ENCODE measurements at regions not wholly inside any gene's neighbourhood (a gene's known extent, or its start where the extent isn't known, plus 50 kb on each side); places are given as distances from the start of the nearest gene placed in this dataset.

GRCh38 chrX:88584283-88584682 lies 162.7 kb upstream of the CPXCR1 start:
- Histone ChIP-seq H3K9ac (ENCODE audit: insufficient read depth in 1 of 2, low read depth in 2 of 2, low read length in 2 of 2) (no peak overlapping the region), H3K79me2 (ENCODE audit: control insufficient read depth, insufficient read depth, low read length) (no peaks in the 10 kb centered on the region), H4K20me1 (replicated peaks; ENCODE audit: control insufficient read depth, insufficient read depth, low read length) (no peaks in the 10 kb centered on the region), H3K9me3 (replicated peaks; ENCODE audit: control insufficient read depth, insufficient read depth, low read depth, low read length) (0 out of 2 replicates have a peak, but pooled peaks cover 2% of the 10 kb centered on the region), H3K36me3 (ENCODE audit: control insufficient read depth, insufficient read depth, low read length) (no peaks in the 10 kb centered on the region), H3K27me3 (ENCODE audit: control insufficient read depth in 2 of 2, insufficient read depth in 2 of 2, low read length in 2 of 2) (no peaks in the 10 kb centered on the region), H2AFZ (ENCODE audit: low read depth, low read length) (no peak overlapping the region), H3K4me1 (replicated peaks in 1 of 2; ENCODE audit: control insufficient read depth in 2 of 2, insufficient read depth in 2 of 2, low read length in 2 of 2) (no peaks in the 10 kb centered on the region), H3K4me3 (no peak overlapping the region), H3K4me2 (ENCODE audit: insufficient read depth, low read length) (no peak overlapping the region), H3K9me1 (ENCODE audit: control insufficient read depth, insufficient read depth, low read length) (no peaks in the 10 kb centered on the region), H3K27ac (ENCODE audit: extremely low read depth, low read depth, low read length) (no peak overlapping the region)
- ATAC-seq (no peak), FAIRE-seq (no peak), DNase-seq (ENCODE audit: extremely low read depth in 1 of 4, low spot score in 3 of 4) (no peak)
- no TSS peak for BruUV-seq (replicated peaks)
- intact Hi-C loops (cut with micrococcal nuclease): no loop called here
- ChIA-PET POLR2A (no interaction called here), CTCF (ENCODE audit: low intra/inter-chr PET ratio) (no interaction called here)
- in situ Hi-C loops (cut with MboI): no loop called here
- 7% methylated on average over 3 of the region's 3 CpGs for WGBS (ENCODE audit: insufficient coverage, low coverage, missing lambda C conversion rate)
- TF ChIP-seq SMAD1 (IDR thresholded peaks at IDR 0.05; ENCODE audit: low read depth, low read length, partially characterized antibody): no peak
- no peak for TF ChIP-seq ZNF311 (CRISPR knock-in tag; IDR thresholded peaks at IDR 0.05)
- TF ChIP-seq XRCC5 (IDR thresholded peaks at IDR 0.05; ENCODE audit: low read depth, low read length): no peak
- no peak for TF ChIP-seq TAF9B (IDR thresholded peaks at IDR 0.05; ENCODE audit: partially characterized antibody)
- TF ChIP-seq NR3C1 (CRISPR knock-in tag; IDR thresholded peaks at IDR 0.05): no peak
- TF ChIP-seq KAT7 (CRISPR knock-in tag; IDR thresholded peaks at IDR 0.05; ENCODE audit: borderline replicate concordance): no peak
- no peak for TF ChIP-seq ZNF134 (CRISPR knock-in tag; conservative IDR thresholded peaks at IDR 0.05)
- TF ChIP-seq PPARD (CRISPR knock-in tag; IDR thresholded peaks at IDR 0.05): no peak
- TF ChIP-seq MED1 (CRISPR knock-in tag; IDR thresholded peaks at IDR 0.05; ENCODE audit: borderline replicate concordance): no peak
- no peak for TF ChIP-seq REST (IDR thresholded peaks at IDR 0.05; ENCODE audit: borderline replicate concordance)
- TF ChIP-seq REST (CRISPR knock-in tag; IDR thresholded peaks at IDR 0.05; ENCODE audit: low read depth): no peak
- no peak for TF ChIP-seq THAP7 (CRISPR knock-in tag; IDR thresholded peaks at IDR 0.05)
